Body of pancreas (tissue), 4 donors: ENCODE measurements at regions not wholly inside any gene's neighbourhood (a gene's known extent, or its start where the extent isn't known, plus 50 kb on each side); places are given as distances from the start of the nearest gene placed in this dataset.

Experiments used
- ATAC-seq: fragments of 150-250 bp; one replicate; pipeline ENCODE4 v1.9.1; 2016
- DNase-seq, 4 donors: peaks; one replicate each; pipeline ENCODE4 v3.0.0-alpha.2; 2019
- H3K27ac ChIP-seq, 4 donors: fragments of 200-600 bp; sonication (generic); 1 replicate in 3 of 4; 2 replicates in 1 of 4; pipeline versions ENCODE4 v1.5.1 to v1.6.1; 2016 to 2019; ENCODE audit warnings: mild to moderate bottlenecking in 1 of 4, mixed read lengths in 1 of 4, moderate library complexity in 1 of 4
- H3K27me3 ChIP-seq, 2 donors: fragments of 200-600 bp; sonication (generic); one replicate each; pipeline ENCODE4 v1.6.0; 2016; ENCODE audit warnings: mild to moderate bottlenecking in 1 of 2
- H3K36me3 ChIP-seq, 2 donors: fragments of 200-600 bp; sonication (generic); replicated peaks in 1 of 2; 2 replicates each; pipeline ENCODE4 v1.5.1; 2016; ENCODE audit warnings: low read depth in 2 of 2; ENCODE audit not compliant: insufficient read depth in 1 of 2
- H3K4me1 ChIP-seq: fragments of 200-600 bp; sonication (generic); one replicate; pipeline ENCODE4 v1.6.0; 2016
- H3K4me3 ChIP-seq, 2 donors: fragments of 200-600 bp; sonication (generic); 1 replicate in 1 of 2; 2 replicates in 1 of 2; pipeline ENCODE4 v1.5.1; 2016 to 2019
- H3K9me3 ChIP-seq, 3 donors: fragments of 200-600 bp; sonication (generic); 1 replicate in 2 of 3; 2 replicates in 1 of 3; pipeline ENCODE4 v1.5.1; 2016
- POLR2A ChIP-seq, 3 donors: fragments of 450-650 bp; IDR thresholded peaks; one replicate each; pipeline ENCODE4 v1.6.1; 2016; ENCODE audit warnings: antibody characterized with exemption in 3 of 3, mild to moderate bottlenecking in 2 of 3
- WGBS, 2 donors: methylation state at CpG; one replicate each; pipeline ENCODE4 v1.1.5; 2017; 5-methylcytosine and 5-hydroxymethylcytosine counted together
- intact Hi-C: fragments of 100-400 bp; cut with DNase I; formaldehyde crosslinking; loops from one replicate; pipeline ENCODE4 v1.15.1; 2023
- TF ChIP-seq, protein P1 (sequence below), 7 experiments: fragments of 450-650 bp in 4 of 7; fragments of 200-600 bp in 3 of 7; sonication (generic) in 3 of 7; IDR thresholded peaks; one replicate each; pipeline ENCODE4 v1.5.1; 2016 to 2019; ENCODE audit warnings: antibody characterized with exemption in 7 of 7

DNA sequence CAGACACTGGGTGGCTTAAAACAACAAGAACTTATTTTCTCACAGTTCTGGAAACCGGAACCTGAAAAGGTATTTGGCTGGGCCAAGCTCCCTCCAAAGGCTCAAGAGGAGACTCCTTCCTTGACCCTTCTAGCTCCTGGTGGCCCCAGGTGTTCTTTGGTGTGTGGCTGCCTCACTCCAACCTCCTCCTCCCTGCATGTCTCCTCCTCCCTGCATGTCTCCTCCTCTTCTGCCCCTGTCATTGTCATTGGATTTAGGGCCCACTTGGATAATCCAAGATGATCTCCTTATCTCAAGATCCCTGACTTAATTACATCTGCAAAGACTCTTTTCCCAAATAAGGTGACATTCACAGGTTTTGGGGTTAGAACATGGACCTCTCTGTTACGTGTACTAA, 69.8 kb upstream of the MFGE8 start:
- Histone ChIP-seq H3K36me3 (no peaks in the 10 kb centered on the region), H3K4me3 (no peak overlapping the region), H3K27ac (no peak overlapping the region), H3K9me3 (no peaks in the 10 kb centered on the region), H3K27me3 (no peaks in the 10 kb centered on the region), H3K4me1 (no peaks in the 10 kb centered on the region)
- ATAC-seq (no peak), DNase-seq (no peak)
- no peak for TF ChIP-seq POLR2A (IDR thresholded peaks at IDR 0.05)
- TF ChIP-seq, protein P1, sequence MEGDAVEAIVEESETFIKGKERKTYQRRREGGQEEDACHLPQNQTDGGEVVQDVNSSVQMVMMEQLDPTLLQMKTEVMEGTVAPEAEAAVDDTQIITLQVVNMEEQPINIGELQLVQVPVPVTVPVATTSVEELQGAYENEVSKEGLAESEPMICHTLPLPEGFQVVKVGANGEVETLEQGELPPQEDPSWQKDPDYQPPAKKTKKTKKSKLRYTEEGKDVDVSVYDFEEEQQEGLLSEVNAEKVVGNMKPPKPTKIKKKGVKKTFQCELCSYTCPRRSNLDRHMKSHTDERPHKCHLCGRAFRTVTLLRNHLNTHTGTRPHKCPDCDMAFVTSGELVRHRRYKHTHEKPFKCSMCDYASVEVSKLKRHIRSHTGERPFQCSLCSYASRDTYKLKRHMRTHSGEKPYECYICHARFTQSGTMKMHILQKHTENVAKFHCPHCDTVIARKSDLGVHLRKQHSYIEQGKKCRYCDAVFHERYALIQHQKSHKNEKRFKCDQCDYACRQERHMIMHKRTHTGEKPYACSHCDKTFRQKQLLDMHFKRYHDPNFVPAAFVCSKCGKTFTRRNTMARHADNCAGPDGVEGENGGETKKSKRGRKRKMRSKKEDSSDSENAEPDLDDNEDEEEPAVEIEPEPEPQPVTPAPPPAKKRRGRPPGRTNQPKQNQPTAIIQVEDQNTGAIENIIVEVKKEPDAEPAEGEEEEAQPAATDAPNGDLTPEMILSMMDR (IDR thresholded peaks at IDR 0.05) = no peak
- intact Hi-C loops = no loop called here
- 83 to 85% methylated on average over 2 of the region's 2 CpGs for WGBS, 2 donors

DNA sequence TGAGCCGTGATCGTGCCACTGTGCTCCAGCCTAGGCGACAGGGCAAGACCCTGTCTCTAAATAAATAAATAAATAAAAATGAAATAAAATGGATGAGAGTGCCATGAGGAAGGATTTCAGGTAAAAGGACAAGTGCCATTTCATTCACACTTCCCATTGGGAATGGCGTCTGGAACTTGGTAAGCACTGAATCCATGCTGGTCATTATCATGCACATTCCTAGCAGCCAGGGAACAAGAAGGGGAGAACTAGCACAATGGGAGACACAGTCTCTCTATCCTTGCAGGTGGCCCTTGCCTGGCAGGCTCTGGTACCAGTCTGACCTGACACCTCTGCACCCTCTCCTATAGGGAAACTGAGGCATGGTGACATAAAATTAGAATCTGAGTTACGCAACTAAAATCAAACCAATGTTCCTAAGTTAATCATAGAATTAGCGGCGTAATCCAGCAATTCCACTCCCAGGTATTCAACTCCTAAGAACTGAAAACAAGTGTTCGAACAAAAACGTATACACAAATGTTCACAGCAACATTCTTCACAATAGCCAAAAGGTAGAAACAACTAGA, 70.8 kb upstream of the MFGE8 start:
- H3K27ac ChIP-seq = no peak overlapping the region
- DNase-seq (no peak), ATAC-seq (no peak)
- no peaks in the 10 kb centered on the region for H3K36me3 ChIP-seq
- H3K9me3 ChIP-seq = no peaks in the 10 kb centered on the region
- TF ChIP-seq, protein P1 (IDR thresholded peaks at IDR 0.05) = no peak
- TF ChIP-seq POLR2A (IDR thresholded peaks at IDR 0.05) = no peak
- no peak overlapping the region for H3K4me3 ChIP-seq
- H3K4me1 ChIP-seq = no peaks in the 10 kb centered on the region
- 94 to 97% methylated on average over 9 of the region's 9 CpGs for WGBS, 2 donors
- intact Hi-C loops = no loop called here
- no peaks in the 10 kb centered on the region for H3K27me3 ChIP-seq

DNA sequence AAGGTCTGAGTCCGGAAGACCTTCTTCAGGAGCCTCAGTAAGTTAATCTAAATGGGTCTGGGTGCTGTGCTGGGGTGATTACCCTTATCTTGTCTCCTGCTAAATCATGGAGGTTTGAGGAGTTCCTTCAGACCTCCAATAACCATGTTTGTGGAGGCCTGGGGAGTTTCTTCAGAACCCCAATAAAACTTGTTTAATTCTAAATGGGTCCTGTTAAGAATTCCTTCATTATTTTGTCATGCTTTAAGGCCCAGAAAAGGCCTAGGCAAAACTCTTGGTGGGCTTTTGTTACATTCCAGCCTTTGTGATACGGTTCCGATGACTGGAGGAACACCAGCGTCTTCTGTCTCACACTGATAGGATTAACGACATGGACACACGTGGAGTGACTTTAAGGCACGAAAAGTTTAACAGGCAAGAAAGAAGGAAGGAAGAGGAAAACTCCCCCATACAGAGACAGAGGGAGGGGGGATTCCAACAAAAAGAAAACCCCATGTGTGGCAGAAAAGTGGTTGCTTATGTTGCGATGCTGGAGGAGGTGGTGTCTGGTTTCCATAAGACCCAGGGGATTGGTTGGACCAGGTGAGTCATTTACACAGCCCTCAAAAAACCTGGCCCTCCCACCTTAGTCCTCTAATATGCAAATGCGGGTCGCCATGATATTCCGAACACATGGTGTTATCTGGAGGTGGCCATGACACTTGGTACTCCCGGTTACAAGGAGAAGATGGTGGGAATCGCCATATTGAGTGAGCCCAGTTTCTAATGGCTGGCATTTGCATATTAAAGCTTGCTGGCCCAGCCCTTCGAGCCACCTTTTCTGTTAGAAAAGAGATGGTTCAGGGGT, 72.6 kb upstream of the MFGE8 start:
- no peaks in the 10 kb centered on the region for H3K36me3 ChIP-seq
- no peak overlapping the region for H3K4me3 ChIP-seq
- WGBS, 2 donors = 64 to 79% methylated on average over 14 of the region's 14 CpGs
- no peaks in the 10 kb centered on the region for H3K4me1 ChIP-seq
- TF ChIP-seq POLR2A (IDR thresholded peaks at IDR 0.05) = no peak
- TF ChIP-seq, protein P1 (IDR thresholded peaks at IDR 0.05) = no peak
- no peak overlapping the region for H3K27ac ChIP-seq
- intact Hi-C loops = no loop called here
- DNase-seq = no peak
- H3K9me3 ChIP-seq = no peaks in the 10 kb centered on the region
- no peak for ATAC-seq
- H3K27me3 ChIP-seq = no peaks in the 10 kb centered on the region

DNA sequence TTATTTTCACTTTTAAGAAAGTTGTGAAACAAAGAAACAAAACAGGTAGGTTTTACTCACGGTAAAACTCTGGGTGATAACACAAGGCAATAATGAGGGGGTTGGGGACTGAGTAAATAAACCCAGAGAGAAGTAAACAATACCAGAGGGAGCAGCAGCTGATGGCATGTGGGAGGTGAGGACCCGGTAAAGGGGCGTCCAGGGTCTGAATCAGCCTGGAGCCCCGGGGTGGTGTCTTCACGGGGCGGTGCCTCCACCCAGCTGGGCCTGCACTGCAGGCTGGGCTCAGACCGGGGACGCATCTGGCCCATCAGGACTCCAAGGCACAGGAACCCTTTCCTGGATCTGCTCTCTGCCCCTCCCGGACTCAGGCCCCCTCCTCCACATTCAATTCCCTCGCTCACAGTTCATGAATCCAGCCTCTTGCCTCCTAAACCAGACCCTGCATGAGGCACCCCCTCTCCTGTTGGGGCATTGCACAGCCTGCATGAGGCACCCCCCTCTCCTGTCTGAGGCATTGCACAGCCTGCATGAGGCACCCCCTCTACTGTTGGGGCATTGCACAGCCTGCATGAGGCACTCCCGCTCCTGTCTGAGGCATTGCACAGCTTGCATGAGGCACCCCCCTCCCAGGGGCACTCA, 73.9 kb upstream of the MFGE8 start:
- Histone ChIP-seq H3K4me3 (no peak overlapping the region), H3K4me1 (no peaks in the 10 kb centered on the region)
- no peak for DNase-seq

More for the DNA sequence above, 73.9 kb upstream of the MFGE8 start:
- no peaks in the 10 kb centered on the region for H3K36me3 ChIP-seq
- intact Hi-C loops = no loop called here
- no peak for TF ChIP-seq POLR2A (IDR thresholded peaks at IDR 0.05)
- TF ChIP-seq, protein P1 (IDR thresholded peaks at IDR 0.05) = no peak
- H3K27me3 ChIP-seq = no peaks in the 10 kb centered on the region
- no peak for ATAC-seq
- WGBS, 2 donors = 44 to 53% methylated on average over 10 to 11 of the region's 11 CpGs
- no peak overlapping the region for H3K27ac ChIP-seq
- H3K9me3 ChIP-seq = no peaks in the 10 kb centered on the region
